ENCODE measurements at regions not wholly inside any gene's neighbourhood (a gene's known extent, or its start where the extent isn't known, plus 50 kb on each side); places are given as distances from the start of the nearest gene placed in this dataset.
A peak's percentile ranks its signal among the peaks of the same experiment; 100 is the strongest.

- FAIRE-seq, result no peak
- no peak for DNase-seq (ENCODE audit: low spot score in 2 of 2)
These were observed 993.9 kb downstream of the EFNB2 start for GRCh38 chr13:105541565-105541964.

- FAIRE-seq (no peak), DNase-seq (ENCODE audit: low spot score in 2 of 2) (no peak)
These were observed 997.1 kb downstream of the EFNB2 start for GRCh38 chr13:105538346-105538745.

GRCh38 chr13:105537113-105537512 is 998.3 kb downstream of the EFNB2 start:
- FAIRE-seq, result peak; percentile 88
- no peak for DNase-seq (ENCODE audit: low spot score in 2 of 2)

GRCh38 chr13:105530468-105530867 is 1005.0 kb downstream of the EFNB2 start:
- DNase-seq (ENCODE audit: low spot score in 2 of 2) (no peak), FAIRE-seq (no peak)

- FAIRE-seq, result no peak
- DNase-seq (ENCODE audit: low spot score in 2 of 2), result no peak
These were observed 1008.3 kb downstream of the EFNB2 start for GRCh38 chr13:105527127-105527526.

GRCh38 chr13:105519771-105520170 is 1015.7 kb downstream of the EFNB2 start:
- FAIRE-seq (peak; percentile 64), DNase-seq (ENCODE audit: low spot score in 2 of 2) (no peak)

- DNase-seq (ENCODE audit: low spot score in 2 of 2) (no peak), FAIRE-seq (no peak)
These were observed 1017.4 kb downstream of the EFNB2 start for GRCh38 chr13:105518086-105518485.

DNA sequence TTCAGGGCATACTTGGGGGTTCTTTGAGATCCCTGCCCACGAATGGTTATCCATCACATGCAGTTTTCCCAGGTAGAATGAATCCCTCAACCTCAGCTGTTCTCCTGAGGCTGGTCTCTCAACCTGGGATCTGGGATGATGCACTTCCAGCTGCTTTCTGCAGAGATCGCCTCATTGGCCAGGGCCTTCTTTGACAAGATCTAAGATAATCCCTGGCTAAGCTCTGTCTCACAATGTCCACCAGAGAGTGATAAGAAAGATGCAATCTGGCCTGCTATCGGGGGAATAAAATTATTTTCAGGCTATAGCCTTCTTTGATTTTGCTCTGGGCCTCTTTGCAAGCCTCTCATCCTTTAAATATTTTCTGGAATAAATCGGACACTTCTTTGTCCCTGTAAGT is 1021.1 kb downstream of the EFNB2 start:
- no peak for DNase-seq (ENCODE audit: low spot score in 2 of 2)
- no peak for FAIRE-seq

GRCh38 chr13:105513448-105513847 is 1022.0 kb downstream of the EFNB2 start:
- DNase-seq (ENCODE audit: low spot score in 2 of 2) (no peak), FAIRE-seq (no peak)

GRCh38 chr13:105509981-105510762 is 1025.3 kb downstream of the EFNB2 start:
- FAIRE-seq (no peak), DNase-seq (ENCODE audit: low spot score in 2 of 2) (no peak)

DNA sequence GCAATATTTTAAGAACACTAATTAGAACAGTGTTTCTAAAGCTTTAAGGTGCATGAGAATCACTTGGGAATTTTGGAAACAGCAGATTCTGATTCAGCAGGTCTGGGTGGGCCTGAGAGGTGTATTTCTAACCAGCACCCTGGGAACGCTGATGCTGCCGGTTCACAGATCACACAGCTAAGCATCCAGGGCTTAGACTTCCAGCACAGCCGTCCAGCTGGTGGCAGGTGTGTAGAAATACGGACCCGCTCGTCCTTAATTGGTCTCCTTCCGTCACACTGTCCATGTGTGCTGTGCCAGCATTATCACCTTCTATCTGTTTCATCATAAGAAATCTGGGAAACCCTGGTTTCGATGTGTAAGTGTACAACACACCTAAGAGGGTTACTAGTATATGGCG is 1029.0 kb downstream of the EFNB2 start:
- no peak for FAIRE-seq

DNA sequence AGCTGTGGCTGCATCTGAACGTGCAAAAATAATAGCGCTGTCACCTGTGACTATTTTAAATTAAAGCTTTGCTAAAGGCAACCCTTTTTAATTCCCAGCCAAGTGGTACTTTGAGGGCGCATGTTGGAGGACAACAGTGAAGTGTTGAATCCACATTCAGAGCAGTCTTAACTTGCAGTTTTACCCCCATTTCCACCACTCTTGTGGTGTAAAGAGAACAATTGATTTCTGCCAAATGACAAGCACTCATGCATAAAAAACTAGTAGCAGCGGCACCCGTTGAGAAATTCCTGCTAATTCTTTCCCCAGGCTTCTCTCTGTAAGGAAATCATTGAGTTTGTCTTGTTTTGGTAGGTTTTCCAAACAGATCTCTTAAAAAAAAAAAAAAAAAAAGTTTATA is 1033.3 kb downstream of the EFNB2 start:
- no peak for DNase-seq (ENCODE audit: low spot score in 2 of 2)
- FAIRE-seq, result no peak

More for the DNA sequence above, 1029.0 kb downstream of the EFNB2 start:
- no peak for DNase-seq (ENCODE audit: low spot score in 2 of 2)

GRCh38 chr13:105497597-105497996 is 1037.9 kb downstream of the EFNB2 start:
- no peak for FAIRE-seq
- no peak for DNase-seq (ENCODE audit: low spot score in 2 of 2)

DNA sequence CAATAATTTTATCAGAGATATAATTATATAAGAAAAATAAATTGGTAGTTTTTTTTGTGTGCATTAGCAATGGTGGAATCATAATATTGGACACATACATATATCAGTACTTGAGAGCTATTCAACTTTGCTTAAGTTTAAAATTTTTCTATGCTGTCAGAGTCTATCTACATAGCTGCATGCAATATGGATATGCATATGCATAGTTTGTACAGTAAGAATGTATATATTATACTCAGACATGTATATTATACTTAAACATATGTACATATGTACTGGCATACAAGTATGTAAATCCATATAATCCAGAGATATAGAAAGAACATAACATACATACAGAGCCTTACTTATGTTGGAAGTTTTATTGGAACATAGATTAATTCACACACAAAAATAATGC is 1043.2 kb downstream of the EFNB2 start:
- no peak for DNase-seq (ENCODE audit: low spot score in 2 of 2)
- no peak for FAIRE-seq

DNA sequence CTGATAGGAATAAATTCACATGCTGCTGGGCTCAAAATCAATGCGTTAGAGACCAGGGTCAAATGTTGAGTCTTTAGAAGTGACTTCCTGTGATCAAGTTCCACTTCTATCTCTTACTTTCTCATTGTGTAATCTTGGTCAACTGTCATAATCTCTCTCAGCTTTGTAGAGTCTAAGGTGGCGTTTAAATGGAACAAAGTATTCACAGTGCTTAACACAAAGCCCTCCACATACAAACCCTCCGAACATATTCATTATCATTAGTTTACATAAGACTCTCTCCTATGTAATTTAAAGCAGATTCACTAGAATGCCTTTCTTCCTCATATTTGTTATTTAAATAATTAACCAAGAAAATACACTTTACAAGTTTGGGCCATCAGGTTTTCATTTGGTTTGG is 1044.1 kb downstream of the EFNB2 start:
- no peak for DNase-seq (ENCODE audit: low spot score in 2 of 2)
- no peak for FAIRE-seq

DNA sequence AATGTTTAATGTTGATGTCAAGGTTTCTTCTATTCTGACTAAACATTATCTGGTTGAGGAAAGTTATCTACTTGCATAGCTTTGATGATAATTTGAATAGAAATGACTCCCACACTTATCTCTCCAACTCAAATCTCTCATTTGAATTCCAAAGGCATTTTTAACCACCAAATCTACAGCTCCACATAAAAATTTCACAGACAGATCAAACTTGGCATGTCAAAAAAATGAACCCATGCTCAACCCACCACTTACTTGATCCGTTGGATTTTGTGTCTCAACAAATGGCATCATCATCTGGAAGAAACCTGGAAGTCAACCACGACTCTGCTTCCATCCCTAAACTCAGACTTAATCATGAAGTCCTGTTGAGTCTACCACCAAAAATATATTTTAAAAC is 1050.4 kb downstream of the EFNB2 start:
- no peak for FAIRE-seq

GRCh38 chr13:105474983-105475610 is 1060.4 kb downstream of the EFNB2 start:
- DNase-seq (ENCODE audit: low spot score in 2 of 2) (no peak), FAIRE-seq (no peak)

More for the DNA sequence above, 1050.4 kb downstream of the EFNB2 start:
- no peak for DNase-seq (ENCODE audit: low spot score in 2 of 2)

DNA sequence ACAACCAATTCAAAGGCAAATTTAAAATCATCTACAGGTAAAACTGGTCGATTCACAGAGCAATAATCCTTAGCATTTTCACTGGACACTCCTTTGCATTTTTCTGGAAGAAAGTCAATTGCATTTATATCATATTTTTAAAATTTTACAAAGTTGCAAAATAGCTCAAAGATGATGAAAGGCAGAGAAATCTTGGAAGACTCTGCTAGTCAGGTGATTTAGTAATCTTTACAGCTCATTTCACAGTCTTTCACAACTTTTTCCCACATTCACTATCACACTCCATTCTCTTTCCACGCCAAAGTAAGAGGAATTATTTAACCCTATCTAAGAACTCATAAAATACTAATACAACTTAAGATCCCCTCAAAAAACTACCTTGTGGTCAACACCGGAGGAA is 1063.8 kb downstream of the EFNB2 start:
- no peak for DNase-seq (ENCODE audit: low spot score in 2 of 2)
- FAIRE-seq, result no peak

GRCh38 chr13:105466376-105466775 is 1069.1 kb downstream of the EFNB2 start:
- FAIRE-seq, result no peak
- DNase-seq (ENCODE audit: low spot score in 2 of 2), result no peak

DNA sequence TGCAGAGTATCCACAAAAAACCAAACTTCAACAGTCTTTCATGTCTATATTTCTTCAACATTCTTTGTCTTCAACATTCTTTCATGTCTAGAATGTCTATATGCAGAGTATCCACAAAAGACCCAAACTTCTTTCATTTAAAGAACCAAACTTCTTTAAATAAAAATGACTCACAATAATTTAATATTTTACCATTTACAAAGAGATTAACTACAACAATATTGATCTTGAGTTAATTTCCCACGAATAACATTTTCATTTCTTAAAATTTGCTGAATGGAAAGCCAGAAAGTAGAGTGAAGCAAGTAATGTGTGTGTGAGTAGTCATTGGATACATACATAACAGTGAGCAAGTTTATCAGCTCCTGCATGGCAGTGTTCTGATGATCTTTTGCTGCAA is 1069.7 kb downstream of the EFNB2 start, which contains the start of gene DAOA:
Gene DAOA (plus strand): TSS at position 301 of the 400 bp plus-strand sequence.
- FAIRE-seq (no peak), DNase-seq (ENCODE audit: low spot score in 2 of 2) (no peak)

- FAIRE-seq (no peak), DNase-seq (ENCODE audit: low spot score in 2 of 2) (no peak)
These were observed 1070.2 kb downstream of the EFNB2 start for GRCh38 chr13:105465251-105465650.

DNA sequence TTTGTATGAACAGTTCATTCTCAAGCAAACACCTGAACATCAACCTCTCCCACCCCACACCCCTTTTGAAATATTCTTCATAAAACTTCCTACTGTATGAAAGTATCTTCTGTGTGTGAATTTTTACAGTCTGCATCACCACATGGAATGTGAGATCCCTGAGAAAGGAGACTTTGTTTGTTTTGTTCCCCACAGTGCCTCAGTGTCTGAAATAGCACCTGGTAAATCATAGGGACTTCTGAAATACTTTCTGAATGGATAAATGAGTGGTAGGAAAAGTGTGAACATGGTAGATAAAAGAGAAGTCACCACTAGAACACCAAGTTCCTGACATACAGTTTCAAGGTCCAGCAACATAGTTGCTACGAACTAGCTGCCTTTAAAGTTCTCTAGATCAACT is 1071.2 kb downstream of the EFNB2 start:
- DNase-seq (ENCODE audit: low spot score in 2 of 2) (no peak), FAIRE-seq (no peak)

All from frontal cortex (tissue), 3 donors.